CD4-positive, alpha-beta T cell treated with Interleukin-2 at 100 ng/mL for 4 hours (primary cell): ENCODE measurements at regions not wholly inside any gene's neighbourhood (a gene's known extent, or its start where the extent isn't known, plus 50 kb on each side); places are given as distances from the start of the nearest gene placed in this dataset.
"Not testable (repeated sequence)": the region's sequence is repeated elsewhere in the genome, so short reads cannot be mapped to it uniquely, and the experiment has no call there.

Source experiments
- DNase-seq: peaks from one replicate; pipeline ENCODE4 v3.0.0-alpha.2; 2020; ENCODE audit warnings: low spot score

GRCh38 chr22:26927821-26928220 lies 270.4 kb downstream of the MIAT start:
- no peak for DNase-seq

GRCh38 chr22:26931471-26931870 lies 274.1 kb downstream of the MIAT start:
- DNase-seq = no peak

- no peak for DNase-seq
These were observed 275.8 kb downstream of the MIAT start for GRCh38 chr22:26933105-26933590.

- no peak for DNase-seq
These were observed 279.8 kb downstream of the MIAT start for GRCh38 chr22:26937213-26937612.

GRCh38 chr22:26939466-26939865 lies 282.1 kb downstream of the MIAT start:
- DNase-seq = no peak

- DNase-seq = no peak
These were observed 284.7 kb downstream of the MIAT start for GRCh38 chr22:26941896-26942636.

- DNase-seq = no peak
These were observed 285.2 kb downstream of the MIAT start for GRCh38 chr22:26942637-26942957.

GRCh38 chr22:26945565-26945964 lies 288.2 kb downstream of the MIAT start:
- DNase-seq = no peak

- no peak for DNase-seq
These were observed 291.8 kb downstream of the MIAT start for GRCh38 chr22:26949193-26949592.

GRCh38 chr22:26951139-26951538 lies 293.8 kb downstream of the MIAT start:
- DNase-seq = not testable (repeated sequence)

GRCh38 chr22:26952004-26952403 lies 294.6 kb downstream of the MIAT start:
- no peak for DNase-seq

GRCh38 chr22:26952451-26953011 lies 295.1 kb downstream of the MIAT start:
- DNase-seq = no peak

- DNase-seq = no peak
These were observed 295.9 kb downstream of the MIAT start for GRCh38 chr22:26953012-26953883.

- no peak for DNase-seq
These were observed 299.0 kb downstream of the MIAT start for GRCh38 chr22:26956371-26956770.

GRCh38 chr22:26957176-26957575 lies 299.8 kb downstream of the MIAT start:
- DNase-seq = no peak

GRCh38 chr22:26957897-26958296 lies 300.5 kb downstream of the MIAT start:
- no peak for DNase-seq

GRCh38 chr22:26958378-26958777 lies 301.0 kb downstream of the MIAT start:
- DNase-seq = no peak

- no peak for DNase-seq
These were observed 307.3 kb downstream of the MIAT start for GRCh38 chr22:26964642-26965041.

- DNase-seq = no peak
These were observed 309.9 kb downstream of the MIAT start for GRCh38 chr22:26967282-26967681.

GRCh38 chr22:26968859-26969523 lies 311.6 kb downstream of the MIAT start:
- DNase-seq = no peak

GRCh38 chr22:26970809-26971394 lies 313.5 kb downstream of the MIAT start:
- DNase-seq = no peak

- no peak for DNase-seq
These were observed 314.9 kb downstream of the MIAT start for GRCh38 chr22:26972286-26972685.
